ENCODE measurements at regions not wholly inside any gene's neighbourhood (a gene's known extent, or its start where the extent isn't known, plus 50 kb on each side); places are given as distances from the start of the nearest gene placed in this dataset.

- no peaks in the 10 kb centered on the region for H3K4me1 ChIP-seq
- no peaks in the 10 kb centered on the region for H3K27me3 ChIP-seq (ENCODE audit: control insufficient read depth, insufficient read depth, low read length)
- no peaks in the 10 kb centered on the region for H3K9me3 ChIP-seq (ENCODE audit: control insufficient read depth, low read length)
- H3K4me2 ChIP-seq (ENCODE audit: low read length), result no peak overlapping the region
- H2AFZ ChIP-seq, result no peak overlapping the region
- H3K9ac ChIP-seq, result no peak overlapping the region
- H3K79me2 ChIP-seq, result no peaks in the 10 kb centered on the region
- H3K27ac ChIP-seq, result no peak overlapping the region
- H3K36me3 ChIP-seq (ENCODE audit: control insufficient read depth, insufficient read depth, low read length), result no peaks in the 10 kb centered on the region
- TF ChIP-seq CTCF (IDR thresholded peaks at IDR 0.05), result no peak
- no peak overlapping the region for H3K4me3 ChIP-seq (ENCODE audit: low read depth, low read length)
Measured at GRCh38 chr1:4318720-4319119, 335.7 kb upstream of the AJAP1 start.

GRCh38 chr1:4319496-4319895 lies 334.9 kb upstream of the AJAP1 start:
- no peaks in the 10 kb centered on the region for H3K27me3 ChIP-seq (ENCODE audit: control insufficient read depth, insufficient read depth, low read length)
- H3K79me2 ChIP-seq, result no peaks in the 10 kb centered on the region
- H3K4me1 ChIP-seq, result no peaks in the 10 kb centered on the region
- H3K9me3 ChIP-seq (ENCODE audit: control insufficient read depth, low read length), result no peaks in the 10 kb centered on the region
- H3K9ac ChIP-seq, result no peak overlapping the region
- H3K4me3 ChIP-seq (ENCODE audit: low read depth, low read length), result no peak overlapping the region
- H3K36me3 ChIP-seq (ENCODE audit: control insufficient read depth, insufficient read depth, low read length), result no peaks in the 10 kb centered on the region
- H2AFZ ChIP-seq, result no peak overlapping the region
- H3K4me2 ChIP-seq (ENCODE audit: low read length), result no peak overlapping the region
- no peak overlapping the region for H3K27ac ChIP-seq
- TF ChIP-seq CTCF (IDR thresholded peaks at IDR 0.05), result no peak

- H3K36me3 ChIP-seq (ENCODE audit: control insufficient read depth, insufficient read depth, low read length), result no peaks in the 10 kb centered on the region
- no peak for TF ChIP-seq CTCF (IDR thresholded peaks at IDR 0.05)
- H3K79me2 ChIP-seq, result no peaks in the 10 kb centered on the region
- no peaks in the 10 kb centered on the region for H3K27me3 ChIP-seq (ENCODE audit: control insufficient read depth, insufficient read depth, low read length)
- no peak overlapping the region for H3K27ac ChIP-seq
- no peak overlapping the region for H3K9ac ChIP-seq
- H3K9me3 ChIP-seq (ENCODE audit: control insufficient read depth, low read length), result no peaks in the 10 kb centered on the region
- H2AFZ ChIP-seq, result no peak overlapping the region
- no peak overlapping the region for H3K4me2 ChIP-seq (ENCODE audit: low read length)
- no peak overlapping the region for H3K4me3 ChIP-seq (ENCODE audit: low read depth, low read length)
- H3K4me1 ChIP-seq, result no peaks in the 10 kb centered on the region
Measured at GRCh38 chr1:4322881-4323280, 331.5 kb upstream of the AJAP1 start.

- H2AFZ ChIP-seq, result no peak overlapping the region
- no peak overlapping the region for H3K4me2 ChIP-seq (ENCODE audit: low read length)
- H3K27me3 ChIP-seq (ENCODE audit: control insufficient read depth, insufficient read depth, low read length), result no peaks in the 10 kb centered on the region
- no peaks in the 10 kb centered on the region for H3K36me3 ChIP-seq (ENCODE audit: control insufficient read depth, insufficient read depth, low read length)
- no peak for TF ChIP-seq CTCF (IDR thresholded peaks at IDR 0.05)
- no peaks in the 10 kb centered on the region for H3K79me2 ChIP-seq
- no peaks in the 10 kb centered on the region for H3K9me3 ChIP-seq (ENCODE audit: control insufficient read depth, low read length)
- no peak overlapping the region for H3K27ac ChIP-seq
- no peaks in the 10 kb centered on the region for H3K4me1 ChIP-seq
- no peak overlapping the region for H3K4me3 ChIP-seq (ENCODE audit: low read depth, low read length)
- H3K9ac ChIP-seq, result no peak overlapping the region
Measured at GRCh38 chr1:4323309-4323708, 331.1 kb upstream of the AJAP1 start.

GRCh38 chr1:4324525-4324924 lies 329.9 kb upstream of the AJAP1 start:
- Histone ChIP-seq H3K4me2 (ENCODE audit: low read length) (no peak overlapping the region), H3K27ac (no peak overlapping the region), H3K4me3 (ENCODE audit: low read depth, low read length) (no peak overlapping the region), H3K27me3 (ENCODE audit: control insufficient read depth, insufficient read depth, low read length) (no peaks in the 10 kb centered on the region), H3K9me3 (ENCODE audit: control insufficient read depth, low read length) (no peaks in the 10 kb centered on the region), H3K9ac (no peak overlapping the region), H3K36me3 (ENCODE audit: control insufficient read depth, insufficient read depth, low read length) (no peaks in the 10 kb centered on the region), H2AFZ (no peak overlapping the region), H3K79me2 (no peaks in the 10 kb centered on the region), H3K4me1 (no peaks in the 10 kb centered on the region)
- no peak for TF ChIP-seq CTCF (IDR thresholded peaks at IDR 0.05)

All from parathyroid adenoma (tissue), 2 donors.